HG03442 (cell line): ENCODE measurements at regions not wholly inside any gene's neighbourhood (a gene's known extent, or its start where the extent isn't known, plus 50 kb on each side); places are given as distances from the start of the nearest gene placed in this dataset.
"Not testable (repeated sequence)": the region's sequence is repeated elsewhere in the genome, so short reads cannot be mapped to it uniquely, and the experiment has no call there.

ENCODE experiments used
- ATAC-seq: cut with Tn5 transposase; IDR thresholded peaks from one replicate; pipeline ENCODE4 v1.9.1; 2021; ENCODE audit warnings: mild to moderate bottlenecking, moderate library complexity; ENCODE audit not compliant: unreplicated experiment

DNA sequence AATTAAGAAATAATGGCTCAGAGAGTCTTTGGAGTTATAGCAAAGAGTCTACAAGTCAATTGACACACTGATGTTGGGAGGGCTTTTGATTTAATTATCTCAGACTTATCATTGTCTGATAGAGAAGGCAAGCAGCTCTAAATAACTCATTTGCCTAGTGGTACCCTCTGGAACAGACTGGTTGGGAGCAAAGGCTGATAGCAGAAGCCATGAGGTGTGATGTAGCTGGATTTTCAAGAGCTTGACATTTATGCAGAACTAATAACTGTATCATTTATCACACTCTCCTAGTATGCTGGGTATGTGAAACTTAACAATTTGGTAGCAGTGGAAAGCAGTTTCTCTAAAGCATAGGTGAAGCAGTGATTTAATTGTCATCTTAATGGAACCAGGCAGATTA is 380.6 kb downstream of the TENT5A start:
- ATAC-seq, result no peak

DNA sequence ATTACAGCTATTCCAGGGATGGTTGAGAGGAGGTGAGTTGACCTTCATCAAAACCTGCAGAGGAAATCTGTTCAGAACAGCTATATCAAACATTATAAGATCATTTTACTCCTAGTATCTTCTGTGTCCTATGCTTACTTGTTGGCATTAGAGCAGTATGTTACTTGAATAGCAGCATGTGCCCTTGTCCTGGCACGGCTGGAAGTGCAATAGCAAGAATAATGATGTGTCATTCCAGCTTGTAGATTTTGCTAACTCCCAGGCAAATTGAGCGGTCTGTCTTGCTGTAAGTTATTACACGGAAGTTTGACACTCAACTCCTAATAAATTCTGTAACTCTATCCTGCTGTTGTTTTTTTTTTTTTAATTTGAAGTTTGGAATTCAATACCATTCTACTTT is 385.5 kb downstream of the TENT5A start:
- no peak for ATAC-seq

DNA sequence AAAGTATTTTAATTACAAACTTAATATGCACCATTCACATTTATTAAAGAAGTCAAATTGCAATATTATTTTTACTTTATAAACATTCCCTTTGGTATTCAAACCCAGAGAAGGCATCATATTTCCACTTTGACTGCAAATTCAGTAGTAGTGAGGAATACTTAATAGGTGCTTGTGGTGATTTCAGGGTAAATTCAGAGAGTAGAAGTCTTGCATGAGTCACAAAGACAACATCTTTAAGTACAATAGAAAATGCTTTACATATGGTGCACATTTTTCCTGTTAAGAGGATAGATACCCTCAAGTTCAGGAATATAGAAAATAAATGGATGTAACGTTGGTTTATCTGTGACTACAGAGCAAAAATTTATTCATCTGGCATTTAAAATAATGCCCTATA is 390.2 kb downstream of the TENT5A start:
- no peak for ATAC-seq

GRCh38 chr6:81353262-81353661 is 399.2 kb downstream of the TENT5A start:
- ATAC-seq, result no peak

GRCh38 chr6:81344026-81344425 is 408.5 kb downstream of the TENT5A start:
- ATAC-seq, result not testable (repeated sequence)

DNA sequence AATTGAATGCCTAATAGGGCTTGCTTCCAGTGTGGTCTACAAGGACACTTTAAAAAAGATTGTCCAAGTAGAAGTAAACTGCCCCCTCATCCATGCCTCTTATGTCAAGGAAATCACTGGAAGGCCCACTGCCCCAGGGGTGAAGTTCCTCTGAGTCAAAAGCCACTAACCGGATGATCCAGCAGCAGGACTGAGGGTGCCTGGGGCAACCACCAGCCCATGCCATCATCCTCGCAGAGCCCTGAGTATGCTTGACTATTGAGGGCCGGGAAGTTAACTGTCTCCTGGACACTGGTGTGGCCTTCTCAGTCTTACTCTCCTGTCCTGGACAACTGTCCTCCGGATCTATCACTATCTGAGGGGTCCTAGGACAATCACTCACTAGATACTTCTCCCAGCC is 411.5 kb downstream of the TENT5A start:
- no peak for ATAC-seq

DNA sequence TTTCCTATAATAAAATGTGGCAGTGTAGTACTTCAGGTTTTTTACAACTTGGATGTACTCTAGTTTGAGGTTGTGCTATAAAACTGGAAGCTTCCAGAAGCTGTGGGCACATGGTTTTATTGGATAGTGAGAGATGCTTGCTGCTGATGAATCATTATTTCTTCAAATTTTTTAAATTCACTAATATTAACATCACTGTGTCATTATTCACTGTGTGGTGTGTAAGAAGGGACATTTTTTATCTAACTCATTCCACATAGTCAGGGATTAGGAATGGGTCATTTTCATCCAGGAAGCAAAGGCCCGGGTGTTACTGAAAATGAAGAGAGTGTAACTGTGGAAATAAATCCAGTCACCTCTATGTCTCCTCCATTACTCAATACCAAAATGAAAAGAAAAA is 421.0 kb downstream of the TENT5A start:
- no peak for ATAC-seq

- ATAC-seq, result no peak
Measured at GRCh38 chr6:81328700-81329099, 423.8 kb downstream of the TENT5A start.

GRCh38 chr6:81326881-81327561 is 425.5 kb downstream of the TENT5A start:
- ATAC-seq, result no peak

DNA sequence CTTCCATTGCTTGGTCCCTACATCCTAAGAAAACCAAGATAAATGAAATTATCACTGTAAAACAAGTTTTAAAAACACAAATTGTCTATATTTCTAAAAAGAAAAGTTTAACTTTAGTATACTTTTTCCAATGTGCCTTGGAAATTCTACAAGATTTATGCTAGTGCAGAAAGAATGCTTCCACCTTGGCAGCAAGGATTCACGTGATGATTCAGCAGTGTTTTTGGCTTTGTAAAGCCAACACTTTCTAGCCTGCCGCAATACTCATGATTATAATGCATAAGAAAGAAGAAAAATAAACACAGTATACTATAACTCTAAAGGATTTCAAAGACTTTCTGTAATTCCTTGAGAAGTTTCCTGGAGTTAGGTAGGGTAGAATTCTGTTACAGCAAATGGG is 442.7 kb downstream of the TENT5A start:
- no peak for ATAC-seq

DNA sequence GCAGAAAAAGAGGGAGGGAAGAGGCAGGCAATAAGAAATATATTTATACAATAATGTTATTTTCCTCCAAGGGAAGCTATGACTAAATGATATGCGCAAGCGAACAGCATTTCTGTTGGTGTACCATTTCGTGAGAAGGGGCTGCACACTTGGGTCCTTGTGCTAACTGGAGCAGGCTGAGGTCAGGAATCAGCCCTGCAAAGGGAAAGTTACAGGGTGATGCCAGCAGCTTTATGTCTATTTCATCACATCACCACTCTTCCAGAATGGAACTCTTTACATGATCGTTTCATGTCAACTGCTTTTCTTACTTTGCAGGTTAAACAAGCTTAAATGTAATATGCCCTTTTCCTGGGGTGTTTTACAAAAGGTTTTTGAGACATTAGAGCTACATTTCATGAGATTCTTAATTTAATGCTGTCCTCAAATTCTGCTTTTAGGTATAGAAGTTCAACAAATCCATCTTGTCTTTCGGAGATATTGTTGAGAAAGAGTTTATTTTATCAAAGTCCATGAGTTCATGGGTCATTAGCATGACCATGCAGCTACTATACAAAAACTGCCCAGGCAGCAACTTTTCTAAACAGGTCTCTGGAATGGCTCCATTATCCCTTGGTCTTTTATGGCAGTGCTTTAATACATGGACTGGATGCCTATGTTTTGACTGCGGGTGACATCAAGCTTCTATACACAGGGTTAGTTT is 443.8 kb downstream of the TENT5A start:
- no peak for ATAC-seq

- no peak for ATAC-seq
Measured at GRCh38 chr6:81307651-81308214, 444.7 kb downstream of the TENT5A start.

GRCh38 chr6:81304466-81304865 is 448.0 kb downstream of the TENT5A start:
- ATAC-seq, result no peak

- ATAC-seq, result no peak
Measured at GRCh38 chr6:81300961-81301360, 451.5 kb downstream of the TENT5A start.

- ATAC-seq, result no peak
Measured at GRCh38 chr6:81298751-81299150, 453.7 kb downstream of the TENT5A start.

DNA sequence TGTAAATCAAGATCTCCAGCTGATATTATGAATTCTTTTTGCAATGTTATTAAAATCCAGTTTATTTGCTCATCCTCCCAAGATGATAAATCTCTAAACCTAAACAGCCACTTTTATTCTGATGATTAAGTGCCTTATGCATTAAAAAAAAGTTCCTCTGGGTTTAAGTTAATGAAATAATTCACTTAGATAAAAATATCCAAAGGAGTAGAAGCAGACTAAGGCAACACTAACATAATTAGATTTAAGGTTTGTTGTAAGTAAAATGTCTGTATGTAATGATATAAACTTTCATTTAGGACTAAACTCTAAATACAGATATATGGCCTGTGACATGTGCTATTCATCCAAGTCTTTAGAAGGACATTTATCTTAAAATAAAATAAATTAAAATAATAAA is 457.2 kb downstream of the TENT5A start:
- ATAC-seq, result no peak

DNA sequence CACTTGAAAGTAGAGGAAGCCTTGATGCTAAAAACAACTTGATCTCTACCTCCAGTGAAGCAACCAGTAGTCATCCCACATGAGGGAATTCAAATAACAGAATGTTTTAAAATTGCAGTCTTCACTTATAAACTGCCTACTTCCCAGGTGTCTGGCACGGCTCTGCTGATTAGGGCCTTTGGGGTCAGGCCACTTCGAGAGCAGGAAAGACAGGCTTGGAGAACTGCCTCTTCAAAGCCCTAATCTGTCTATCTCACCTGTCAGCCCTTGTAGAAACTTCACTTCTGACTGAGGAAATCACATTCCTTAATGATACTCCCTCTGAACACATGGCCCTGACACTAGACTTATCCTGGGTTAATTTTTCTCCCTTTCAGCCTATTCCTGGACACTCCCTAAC is 458.6 kb downstream of the TENT5A start:
- no peak for ATAC-seq

DNA sequence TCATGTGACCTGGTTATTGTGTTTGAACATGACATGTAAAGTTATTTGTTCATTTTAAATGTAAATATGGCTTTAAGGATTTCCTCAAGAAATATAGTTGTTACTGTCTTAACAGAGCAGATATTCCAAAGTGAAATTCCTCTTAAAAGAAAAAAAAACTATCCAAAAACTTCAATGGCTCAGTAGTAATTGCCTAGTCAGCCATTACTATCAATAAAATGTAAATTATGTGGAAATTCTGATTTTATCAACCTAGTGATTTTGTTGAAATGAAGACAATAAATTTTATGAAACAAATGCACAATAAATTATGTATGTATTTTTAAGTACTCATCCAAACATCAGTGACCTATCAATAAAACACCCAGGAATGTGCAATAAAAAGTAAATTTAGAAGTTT is 463.3 kb downstream of the TENT5A start:
- no peak for ATAC-seq

DNA sequence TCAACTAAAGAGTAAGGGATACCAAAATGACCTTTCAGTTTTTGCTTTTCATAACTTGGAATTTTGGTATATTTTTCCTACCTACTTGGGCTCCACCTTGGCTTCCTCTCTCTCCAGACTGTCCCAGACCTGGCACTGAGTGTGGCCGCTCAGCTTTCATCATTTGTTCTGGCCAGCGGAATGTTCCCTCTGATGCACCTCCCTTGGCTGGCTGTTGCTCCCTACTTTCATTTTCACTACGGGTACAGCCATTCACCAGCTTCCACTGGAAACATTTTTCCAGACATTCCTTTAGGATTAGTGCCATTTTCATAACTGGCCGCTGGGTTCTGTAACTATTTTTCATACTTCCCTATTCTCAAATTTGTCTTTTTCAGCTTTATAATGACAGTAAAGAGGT is 487.4 kb downstream of the TENT5A start:
- no peak for ATAC-seq

GRCh38 chr6:81263531-81264168 is 488.8 kb downstream of the TENT5A start:
- ATAC-seq, result no peak

DNA sequence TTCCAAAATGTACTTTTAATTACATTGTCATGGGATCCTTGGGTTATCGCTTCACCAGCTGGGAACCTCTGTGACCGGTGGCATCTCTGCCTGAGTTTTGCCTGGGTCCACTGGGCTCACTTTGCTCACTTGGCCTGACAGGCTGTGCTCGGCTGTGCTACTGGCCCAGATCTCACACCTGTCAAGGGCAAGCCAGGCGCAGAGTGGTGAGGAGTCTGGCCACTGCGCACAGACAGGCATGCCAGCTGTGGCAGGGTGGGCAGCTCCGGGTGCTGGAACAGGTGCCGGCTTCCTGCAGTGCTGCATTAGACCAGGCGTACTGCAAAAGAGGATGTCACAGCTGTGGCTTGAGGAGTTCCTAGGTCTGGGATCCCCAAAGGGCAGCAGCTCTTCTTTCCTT is 489.8 kb downstream of the TENT5A start:
- no peak for ATAC-seq

- not testable (repeated sequence) for ATAC-seq
Measured at GRCh38 chr6:81256223-81256622, 496.3 kb downstream of the TENT5A start.
